EL (cell line): ENCODE measurements at regions not wholly inside any gene's neighbourhood (a gene's known extent, or its start where the extent isn't known, plus 50 kb on each side); places are given as distances from the start of the nearest gene placed in this dataset.

Source experiments
- DNase-seq: peaks from one replicate; pipeline ENCODE4 v3.0.0-alpha.2; 2016

DNA sequence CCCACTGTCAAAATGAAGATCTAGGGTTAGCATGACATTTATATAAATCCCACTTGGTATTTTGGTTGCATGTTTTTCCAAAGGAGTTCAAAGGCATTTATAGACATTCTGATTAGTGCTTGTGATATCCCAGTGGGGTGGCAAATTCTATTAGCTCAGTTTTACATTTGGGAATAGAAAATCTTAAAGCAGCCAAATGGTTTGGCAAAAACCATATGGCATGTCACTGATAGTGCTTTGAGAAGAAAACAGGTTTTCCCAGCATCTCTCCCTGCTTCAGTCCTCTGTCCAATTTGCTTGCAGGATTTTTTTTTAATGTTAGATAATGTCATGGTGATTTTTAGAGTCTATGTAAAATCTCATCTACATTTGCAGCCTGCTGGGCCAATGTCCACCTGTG lies 225.1 kb upstream of the DIO3 start:
- no peak for DNase-seq

DNA sequence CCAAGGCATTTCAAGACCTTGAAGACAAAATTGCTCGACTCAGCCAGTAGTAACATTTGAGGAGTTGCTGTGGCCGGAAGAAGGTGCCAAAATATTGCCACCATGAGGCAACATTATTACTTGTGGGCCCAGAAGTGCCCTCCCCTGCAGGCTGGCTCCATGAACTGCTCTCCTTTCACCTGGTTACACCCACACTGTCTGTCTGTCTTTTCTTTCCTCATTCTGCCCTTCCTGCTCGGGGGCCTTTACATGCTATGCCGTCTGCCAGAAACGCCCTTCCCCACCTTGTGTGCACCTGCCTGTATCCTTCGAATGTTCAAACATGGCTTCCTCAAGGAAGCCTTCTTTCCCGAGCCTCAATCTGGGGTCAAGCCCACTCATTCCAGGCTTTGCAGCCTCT lies 224.2 kb upstream of the DIO3 start:
- DNase-seq: no peak

DNA sequence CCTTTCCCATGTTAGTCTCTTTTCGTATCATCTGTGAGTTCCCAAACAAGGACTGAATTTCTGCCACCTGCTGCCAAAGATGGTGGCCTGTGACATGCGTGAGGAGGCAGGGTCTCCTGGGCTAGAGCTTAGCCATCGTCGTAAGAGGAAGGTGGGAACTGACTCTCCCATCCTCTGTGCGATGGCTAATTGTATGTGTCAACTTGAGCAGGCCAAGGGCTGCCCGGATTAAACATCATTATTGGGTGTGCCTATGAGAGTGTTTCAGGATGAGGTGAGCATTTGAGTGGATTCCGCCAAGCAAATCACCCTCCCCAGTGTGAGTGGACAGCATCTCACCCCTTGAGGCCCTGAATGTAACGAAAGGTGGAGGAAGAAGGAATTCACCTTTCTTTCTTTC lies 220.7 kb upstream of the DIO3 start:
- no peak for DNase-seq

DNA sequence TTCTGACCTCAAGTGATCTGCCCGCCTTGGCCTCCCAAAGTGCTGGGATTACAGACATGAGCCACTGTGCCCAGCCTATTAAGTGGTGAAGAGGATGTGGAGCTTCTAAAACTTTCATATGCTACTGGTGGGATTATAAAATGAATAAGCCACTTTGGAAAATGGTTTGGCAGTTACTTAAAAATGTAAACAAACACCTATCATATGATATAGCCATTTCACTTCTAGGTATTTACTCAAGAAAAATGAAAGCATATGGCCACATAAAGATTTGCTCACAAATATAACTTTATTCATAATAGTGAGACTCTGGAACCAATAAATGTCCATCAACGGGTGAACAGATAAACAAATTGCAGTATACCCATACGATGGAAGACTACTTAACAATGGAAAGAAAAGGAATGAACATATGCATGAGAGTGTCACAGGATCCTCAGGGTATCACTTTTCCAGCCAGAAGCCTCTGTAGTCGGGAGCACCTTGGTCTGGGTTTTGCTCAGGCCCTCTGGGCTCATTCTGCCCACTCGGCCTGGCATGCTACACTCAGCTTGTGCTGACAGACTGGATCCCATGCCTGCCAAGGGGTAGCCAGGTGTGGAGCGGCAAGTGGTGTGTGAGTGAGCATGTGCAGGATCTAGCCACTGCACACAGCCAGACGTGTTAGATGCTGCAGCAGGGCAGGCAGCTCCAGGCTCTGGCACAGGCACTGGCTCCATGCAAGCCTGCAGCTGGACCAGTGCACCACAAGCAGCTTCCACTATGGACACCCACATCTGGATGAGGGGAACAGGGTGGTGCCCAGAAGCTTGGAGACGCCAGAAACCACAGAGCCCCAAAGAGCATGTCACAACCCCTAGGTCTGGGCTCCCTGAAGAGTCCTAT lies 213.2 kb upstream of the DIO3 start:
- DNase-seq: no peak

DNA sequence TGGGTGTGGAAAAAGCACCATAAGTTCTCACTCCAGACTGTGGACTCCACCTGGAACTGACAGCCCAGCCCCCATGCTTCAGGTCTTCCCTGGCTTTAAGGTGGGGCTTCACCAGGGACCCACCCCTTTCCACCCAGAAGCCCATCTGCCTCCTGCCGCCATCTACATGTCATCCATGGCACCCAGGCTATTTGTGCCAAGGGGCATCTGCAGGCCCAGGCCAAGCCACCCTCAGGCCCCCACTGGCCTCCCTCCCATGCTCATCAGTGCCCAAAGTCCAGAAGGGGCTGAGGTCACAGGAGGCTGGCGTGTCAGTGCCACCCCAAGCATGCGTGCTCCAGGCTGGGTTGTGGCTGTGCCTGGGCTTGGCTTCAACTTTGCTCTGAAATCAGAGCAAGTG lies 212.2 kb upstream of the DIO3 start:
- no peak for DNase-seq

DNA sequence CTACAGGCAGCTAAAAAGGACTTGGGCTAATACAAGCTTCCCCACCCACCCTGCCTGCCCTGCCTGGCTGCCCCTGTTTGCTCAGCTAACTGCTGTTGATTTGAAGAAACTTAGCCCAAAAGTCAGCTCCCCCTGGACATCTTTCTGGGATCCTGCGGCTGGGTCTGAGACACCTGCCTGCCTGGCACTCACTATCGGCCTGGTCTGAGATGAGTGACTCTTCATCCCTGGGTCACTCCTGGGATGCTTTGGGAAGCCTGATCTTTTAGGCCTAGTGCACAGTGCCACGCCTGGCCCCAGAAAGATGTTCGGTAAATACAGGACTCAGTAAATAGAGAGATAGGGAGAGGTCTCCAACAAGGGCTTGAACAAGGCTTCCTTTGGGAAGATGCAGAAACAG lies 211.3 kb upstream of the DIO3 start:
- no peak for DNase-seq

DNA sequence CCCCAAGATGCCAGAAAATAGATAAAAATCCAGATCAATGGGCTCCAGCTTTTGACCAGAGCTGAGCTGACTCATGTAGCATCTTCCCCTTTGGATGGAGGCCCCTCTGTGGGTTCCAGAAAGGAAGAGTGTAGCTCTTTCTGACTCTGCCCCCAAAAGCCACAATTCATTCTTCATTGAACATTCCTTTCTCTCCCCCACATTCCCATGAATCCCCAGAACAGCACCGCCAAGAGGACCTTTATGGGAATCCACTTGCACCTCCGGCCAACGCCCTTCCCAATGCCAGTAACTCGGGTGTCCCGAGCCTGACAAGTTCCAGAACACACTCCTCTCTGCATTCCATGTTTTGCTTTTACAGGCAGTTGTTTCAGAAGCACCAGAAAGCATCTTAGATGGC lies 210.6 kb upstream of the DIO3 start:
- no peak for DNase-seq

DNA sequence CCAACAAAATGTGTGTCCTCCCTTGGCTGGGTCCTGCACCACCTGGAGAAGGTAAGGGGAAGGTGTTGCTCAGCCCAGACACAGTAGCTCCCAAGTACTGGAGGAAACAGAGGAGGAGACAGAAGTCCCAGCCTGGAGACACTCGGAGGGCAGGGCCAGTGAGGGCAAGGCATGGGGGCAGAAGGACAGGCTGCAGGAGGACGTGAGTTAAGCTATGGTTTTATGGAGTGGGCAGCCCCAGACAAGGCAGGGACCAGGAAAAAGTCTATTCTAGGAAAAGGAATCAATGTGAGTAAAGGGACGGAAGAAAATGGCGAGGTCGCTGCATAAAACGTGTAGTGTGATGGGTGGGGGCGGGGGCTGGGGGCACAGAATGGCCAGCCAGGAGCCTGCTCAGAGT lies 210.1 kb upstream of the DIO3 start:
- no peak for DNase-seq

DNA sequence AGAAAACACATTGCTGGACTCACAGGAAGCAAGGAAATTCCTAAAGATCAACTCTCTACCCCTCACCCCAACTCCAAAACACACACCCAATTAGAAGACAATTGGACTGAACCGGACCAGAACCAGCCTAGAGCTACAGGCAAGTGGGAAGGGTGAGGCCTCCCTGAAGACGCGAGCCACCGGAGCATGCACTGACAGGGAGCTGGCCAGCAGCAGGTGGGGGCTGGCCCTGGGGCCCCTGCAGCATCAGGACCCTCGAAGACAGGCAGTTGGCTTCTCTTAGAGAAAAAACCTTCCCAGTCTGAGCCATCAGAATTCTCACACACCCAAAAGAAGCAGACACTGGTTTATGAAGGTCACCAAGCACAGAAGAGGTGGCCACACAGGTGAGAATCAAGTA lies 209.5 kb upstream of the DIO3 start:
- DNase-seq: no peak

DNA sequence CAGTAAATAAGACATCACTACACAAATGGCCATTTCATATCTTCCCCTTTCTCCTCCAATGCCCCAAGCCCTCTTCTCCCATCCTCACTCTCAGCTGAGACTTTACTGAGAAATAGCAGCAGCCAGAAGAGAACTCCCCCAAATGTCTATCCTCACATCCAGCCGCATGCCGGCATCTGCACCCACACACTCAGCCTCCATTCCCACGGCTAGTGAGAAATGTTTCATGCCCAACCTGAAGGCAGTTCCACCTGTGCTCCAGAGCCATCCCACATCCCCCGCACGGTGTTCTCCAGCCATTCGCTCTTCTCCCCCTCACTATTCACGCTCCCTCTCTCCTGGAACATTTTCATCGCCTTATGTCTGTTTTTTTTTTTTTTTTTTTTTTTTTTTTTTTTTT lies 208.7 kb upstream of the DIO3 start:
- no peak for DNase-seq

DNA sequence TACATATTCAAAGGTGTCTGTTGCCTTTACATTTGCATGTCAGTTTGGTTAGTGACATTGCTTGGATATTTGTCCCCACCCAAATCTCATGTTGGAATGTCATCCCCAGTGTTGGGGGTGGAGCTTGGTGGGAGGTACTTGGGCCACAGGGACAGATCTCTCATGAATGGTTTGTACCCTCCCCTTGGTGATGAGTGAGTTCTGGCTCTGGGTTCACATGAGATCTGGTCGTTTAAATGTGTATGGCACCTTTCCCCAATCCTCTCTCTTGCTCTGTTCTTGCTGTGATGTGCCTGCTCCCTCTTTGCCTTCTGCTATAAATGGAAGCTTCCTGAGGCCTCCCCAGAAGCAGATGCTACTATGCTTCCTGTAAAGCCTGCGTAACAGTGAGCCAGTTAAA lies 207.9 kb upstream of the DIO3 start:
- no peak for DNase-seq

DNA sequence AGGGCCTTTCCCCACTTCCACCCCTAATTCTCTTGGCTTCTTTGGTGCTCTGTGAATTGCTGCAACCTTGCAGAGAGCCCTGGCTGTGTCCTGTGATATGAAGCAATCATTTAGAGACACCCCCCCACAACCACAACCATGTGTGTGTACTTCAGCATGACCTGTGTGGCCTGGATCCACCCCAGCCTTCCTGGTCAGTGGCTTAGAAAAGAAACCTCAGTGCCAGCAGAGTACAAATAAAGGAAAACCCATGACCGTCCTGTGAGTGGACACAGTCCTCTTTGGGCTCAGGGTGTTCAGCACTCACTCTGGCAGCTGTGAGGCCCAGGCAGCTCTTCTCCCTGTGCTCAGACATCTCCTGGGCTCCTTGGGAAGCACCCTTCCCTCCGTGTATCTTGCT lies 206.6 kb upstream of the DIO3 start:
- no peak for DNase-seq

DNA sequence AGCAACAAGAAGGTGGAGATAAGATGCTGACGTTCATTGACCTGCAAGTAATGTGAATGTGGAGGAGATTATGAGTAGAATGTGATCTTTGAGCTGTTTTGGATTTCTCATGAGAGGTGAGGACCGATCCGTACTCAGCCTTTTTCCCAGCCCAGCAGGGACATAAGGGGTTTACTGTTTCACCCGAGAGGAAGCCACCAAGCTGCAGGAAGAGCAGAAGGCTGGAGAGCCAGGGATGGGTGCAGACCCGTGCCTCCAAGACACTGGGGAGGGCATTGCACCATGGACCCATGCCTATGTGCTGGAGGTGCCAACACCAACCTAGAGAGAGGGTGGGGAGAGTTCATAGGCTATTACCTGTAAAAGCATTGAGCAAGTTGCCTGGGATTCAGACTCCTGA lies 206.0 kb upstream of the DIO3 start:
- DNase-seq: no peak

DNA sequence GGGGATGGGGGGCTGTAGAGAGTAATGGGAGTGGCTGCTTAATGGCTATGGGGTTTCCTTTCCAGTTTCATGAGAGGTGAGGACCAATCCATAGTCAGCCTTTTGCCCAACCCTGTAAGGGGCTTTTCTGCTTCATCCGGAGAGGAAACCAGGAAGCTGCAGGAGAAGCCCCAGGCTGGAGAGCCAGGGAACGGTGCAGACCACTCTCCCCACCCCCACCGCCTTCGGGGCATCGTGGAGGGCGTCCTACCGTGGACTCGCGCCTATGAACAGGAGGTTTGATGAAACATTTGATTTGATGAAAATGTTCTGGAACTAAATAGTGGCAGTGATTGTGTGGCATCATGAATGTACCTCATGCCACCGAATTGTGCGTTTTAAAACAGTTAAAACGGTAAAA lies 204.3 kb upstream of the DIO3 start:
- no peak for DNase-seq

DNA sequence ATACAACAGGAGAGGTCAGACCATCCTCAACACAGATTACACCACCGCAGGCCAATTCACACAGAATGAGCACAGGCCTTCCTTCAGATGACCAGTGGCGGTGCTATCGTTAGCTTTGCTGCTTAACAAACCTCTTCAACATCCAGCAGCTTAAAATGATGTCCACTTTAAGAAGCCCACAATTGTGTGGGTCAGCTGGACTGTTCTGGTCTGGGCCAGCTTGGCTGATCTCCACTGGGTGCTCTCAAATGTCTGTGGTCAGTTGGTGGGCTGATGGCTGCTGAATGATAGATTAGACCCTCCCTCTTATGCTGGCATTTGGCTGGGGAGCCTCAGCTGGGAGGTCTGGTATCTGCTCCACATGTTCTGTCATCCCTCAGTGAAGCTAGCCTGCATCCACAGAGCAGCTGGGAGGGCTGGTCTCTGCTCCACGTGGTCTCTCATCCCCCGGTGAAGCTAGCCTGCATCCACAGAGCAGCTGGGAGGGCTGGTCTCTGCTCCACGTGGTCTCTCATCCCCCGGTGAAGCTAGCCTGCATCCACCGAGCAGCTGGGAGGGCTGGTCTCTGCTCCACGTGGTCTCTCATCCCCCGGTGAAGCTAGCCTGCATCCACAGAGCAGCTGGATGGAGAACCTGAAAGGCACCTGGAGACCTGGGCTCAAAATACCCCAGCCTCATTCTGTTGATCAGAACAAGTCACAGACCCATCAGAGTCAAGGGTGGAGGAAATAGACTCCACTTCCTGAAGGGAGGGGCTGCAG lies 203.6 kb upstream of the DIO3 start:
- DNase-seq: no peak

DNA sequence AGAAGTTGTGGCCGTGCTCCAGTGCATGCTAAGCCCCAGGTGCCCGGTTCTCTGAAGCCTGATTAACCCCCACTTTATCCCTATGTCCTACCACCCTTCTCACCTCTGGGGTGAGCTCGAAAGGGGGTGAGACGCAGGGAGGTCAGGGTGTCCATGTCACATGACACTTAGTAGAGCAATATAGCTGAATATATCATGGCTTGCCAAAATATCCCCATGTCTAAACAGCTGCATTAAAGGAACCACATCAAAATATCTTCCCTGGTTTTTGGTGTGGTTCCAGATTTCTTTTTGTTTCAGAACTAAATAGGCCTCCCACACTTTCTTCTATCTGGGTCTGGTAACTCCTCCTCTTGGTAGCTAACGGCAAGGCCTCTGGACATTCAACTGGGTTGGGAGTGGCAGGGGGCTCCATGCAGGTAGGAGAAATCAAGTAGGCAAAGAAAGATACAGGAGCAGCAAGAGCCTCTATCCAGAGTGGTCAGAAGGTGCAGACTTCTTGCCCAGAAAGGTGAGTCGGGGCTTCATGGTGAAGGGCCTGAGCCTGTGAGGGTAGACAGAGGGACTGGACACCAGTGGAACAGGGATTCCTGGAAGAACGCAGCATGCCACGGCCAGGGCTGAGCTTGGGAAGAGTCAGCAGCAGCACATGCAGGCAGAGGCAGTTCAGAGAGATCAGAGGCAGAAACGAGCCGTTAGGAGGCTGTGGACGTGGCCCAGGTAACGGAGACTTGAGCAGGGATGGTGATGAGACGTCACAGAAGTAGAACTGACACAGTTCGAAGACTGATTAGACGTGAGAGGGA lies 202.8 kb upstream of the DIO3 start:
- no peak for DNase-seq

DNA sequence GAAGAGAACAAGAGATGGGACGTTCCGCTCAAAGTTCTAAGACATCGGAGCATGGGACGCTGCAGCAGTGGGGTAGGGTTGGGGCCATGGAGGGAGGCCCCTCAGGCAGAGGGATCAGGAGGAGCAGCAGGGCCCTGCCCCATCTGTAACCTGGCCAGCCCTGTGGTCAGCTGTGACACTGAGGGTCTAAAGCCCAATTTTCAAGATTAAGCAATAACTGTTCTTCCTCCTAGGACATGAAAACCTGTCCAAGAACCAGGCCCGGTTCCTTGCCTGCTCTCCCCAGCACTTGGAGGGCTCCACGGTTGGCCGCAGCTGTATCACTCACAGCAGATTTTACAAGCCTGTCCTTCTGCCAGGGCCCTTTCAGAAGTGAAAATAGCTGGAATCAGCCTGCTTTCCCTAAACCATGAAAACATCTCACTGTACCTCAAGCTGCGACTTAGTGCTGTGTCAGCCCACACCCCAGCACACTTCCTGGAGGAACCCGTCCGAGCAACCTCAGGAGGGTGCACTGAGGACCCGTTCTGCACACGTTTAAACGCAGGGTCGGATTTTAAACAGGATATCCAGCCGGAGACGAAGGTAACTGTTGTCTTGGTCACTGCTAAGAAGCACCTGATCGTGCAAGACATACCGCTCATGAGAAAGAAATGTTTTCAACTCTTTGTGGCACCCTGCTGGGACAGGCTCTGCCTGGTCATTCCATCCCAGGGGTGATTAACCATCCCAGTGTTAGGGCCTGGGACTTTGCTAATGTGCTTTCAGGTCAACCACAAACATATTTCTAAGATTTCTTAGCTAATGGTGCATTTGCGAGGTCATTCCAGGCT lies 201.9 kb upstream of the DIO3 start:
- DNase-seq: no peak

DNA sequence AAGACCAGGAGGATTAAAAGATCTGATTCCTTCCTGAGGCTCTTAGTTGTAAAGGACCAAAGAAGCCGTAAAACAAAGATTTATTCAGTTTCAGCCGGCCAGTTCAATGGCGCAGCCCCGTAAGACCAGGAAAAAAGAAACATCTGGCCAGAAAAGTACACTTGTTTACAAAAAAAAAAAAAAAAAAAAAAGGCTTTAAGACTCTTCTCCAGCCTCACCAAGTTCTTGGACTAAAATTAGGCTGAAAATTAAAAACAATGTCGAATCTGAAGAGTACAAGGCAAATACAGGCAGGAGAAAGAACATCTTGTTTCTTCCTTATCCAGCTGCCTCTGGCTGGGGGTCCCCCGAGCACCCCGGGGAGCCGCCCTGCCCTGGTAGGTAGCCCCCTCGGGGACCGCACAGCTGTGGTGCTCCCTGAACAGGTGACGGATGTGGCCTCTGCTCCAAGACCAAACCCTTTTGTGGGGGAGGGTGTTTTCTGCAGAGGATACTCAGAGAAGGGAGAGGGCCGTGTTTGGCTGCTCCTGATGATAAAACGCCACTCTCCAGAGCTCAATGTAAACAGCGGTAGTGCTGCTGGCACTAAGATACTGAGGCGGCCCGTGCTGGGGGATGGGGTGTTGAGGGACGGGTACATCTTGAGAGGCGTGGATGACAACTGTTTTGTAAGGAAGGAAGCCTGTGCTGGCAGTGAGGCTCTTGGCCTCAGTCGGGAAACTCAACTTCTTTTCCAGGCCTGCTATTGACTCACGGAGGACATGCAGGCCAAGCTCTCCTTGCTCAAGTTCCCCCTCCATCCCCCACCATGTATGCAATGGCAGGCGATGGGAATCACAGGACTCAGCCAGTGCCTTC lies 201.0 kb upstream of the DIO3 start:
- no peak for DNase-seq

DNA sequence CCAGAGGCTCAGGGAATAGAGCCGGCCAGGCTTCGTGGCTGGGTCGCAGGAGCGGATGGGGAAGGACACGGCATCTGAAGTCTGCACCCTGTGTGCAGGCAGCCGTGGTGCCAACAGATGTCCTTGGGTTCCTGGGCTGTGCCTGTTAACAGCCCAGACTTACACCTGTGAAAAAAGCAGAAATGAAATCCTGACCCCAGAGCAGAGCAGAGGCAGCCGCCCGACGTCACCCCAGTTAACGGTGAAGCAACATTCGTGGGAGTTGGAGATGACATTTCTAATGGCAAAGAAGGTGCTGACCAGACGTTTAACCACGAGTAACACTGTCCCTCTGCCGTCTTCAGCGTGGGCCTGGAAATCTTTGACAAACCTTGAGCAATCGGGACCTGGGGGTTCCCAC lies 200.3 kb upstream of the DIO3 start:
- DNase-seq: no peak

DNA sequence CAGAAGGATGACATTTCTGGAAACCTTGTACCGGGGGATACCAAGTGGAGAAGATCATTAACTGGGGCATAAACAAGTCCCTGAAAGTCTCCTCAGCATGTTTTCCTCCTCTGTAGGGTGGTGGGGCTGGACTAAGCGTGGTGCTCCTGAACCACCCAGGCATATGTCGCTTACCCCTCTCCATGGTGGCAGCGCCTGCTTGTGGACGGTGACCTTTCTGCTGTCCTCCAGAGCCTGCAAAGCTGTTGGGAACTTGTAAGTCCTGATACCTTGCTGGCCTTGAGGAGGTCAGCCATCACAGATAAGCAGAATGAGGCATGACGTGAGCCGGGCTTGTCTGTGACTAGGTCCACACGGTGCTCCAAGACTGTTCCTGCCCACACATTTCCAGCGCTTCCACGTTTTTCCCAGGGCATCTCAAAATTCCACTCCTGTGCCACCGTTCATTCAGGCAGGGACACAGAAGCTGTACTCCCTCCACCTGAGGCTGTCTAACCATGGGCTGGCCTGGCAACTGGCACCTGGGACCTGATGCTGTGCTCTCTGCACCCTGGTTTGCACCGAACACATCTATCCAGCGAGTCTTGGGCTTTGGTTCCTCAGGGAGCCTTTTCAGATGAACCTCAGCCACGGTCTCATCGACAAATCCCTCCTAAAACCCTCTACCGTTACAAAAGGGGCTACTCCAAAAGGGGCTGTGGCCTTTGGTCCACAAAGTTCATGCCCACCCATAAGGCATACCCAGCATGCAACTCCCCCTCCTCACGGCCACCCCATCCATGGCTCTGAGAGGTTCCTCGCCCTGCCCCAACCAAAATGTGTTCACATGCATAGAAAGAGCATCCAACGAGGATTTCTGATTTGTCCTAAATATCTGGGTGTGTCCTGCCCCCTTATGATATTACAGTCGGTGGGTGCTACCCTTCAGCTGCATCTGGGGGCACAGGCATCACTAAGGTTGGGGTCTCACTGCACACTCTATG lies 199.6 kb upstream of the DIO3 start:
- no peak for DNase-seq
